GM21786 (cell line): ENCODE measurements at regions not wholly inside any gene's neighbourhood (a gene's known extent, or its start where the extent isn't known, plus 50 kb on each side); places are given as distances from the start of the nearest gene placed in this dataset.
"Not testable (repeated sequence)": the region's sequence is repeated elsewhere in the genome, so short reads cannot be mapped to it uniquely, and the experiment has no call there.

Experiments
- ATAC-seq: cut with Tn5 transposase; IDR thresholded peaks from one replicate; pipeline ENCODE4 v1.9.1; 2021; ENCODE audit not compliant: unreplicated experiment

DNA sequence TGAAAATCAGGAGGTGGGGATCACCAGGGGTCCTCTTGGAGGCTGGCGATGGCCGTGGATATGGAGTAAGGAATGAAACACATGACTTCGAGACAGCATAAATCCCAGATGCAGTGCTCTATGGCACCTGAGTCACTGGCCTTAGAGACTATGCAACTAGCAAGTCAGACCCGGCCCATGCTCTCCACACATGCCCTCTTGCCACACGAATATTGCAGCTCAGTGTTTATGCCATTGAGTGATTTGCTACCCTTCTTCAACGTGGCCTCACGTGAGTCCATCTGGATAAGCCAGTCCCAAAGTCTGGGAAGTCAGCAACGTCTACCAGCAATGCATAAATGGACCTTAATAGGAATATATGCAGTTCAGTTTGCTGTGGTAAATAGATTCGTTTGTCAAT lies 466.3 kb downstream of the CD83 start:
- ATAC-seq = no peak

- ATAC-seq = no peak
These were observed 466.9 kb downstream of the CD83 start for GRCh38 chr6:14584450-14584849.

DNA sequence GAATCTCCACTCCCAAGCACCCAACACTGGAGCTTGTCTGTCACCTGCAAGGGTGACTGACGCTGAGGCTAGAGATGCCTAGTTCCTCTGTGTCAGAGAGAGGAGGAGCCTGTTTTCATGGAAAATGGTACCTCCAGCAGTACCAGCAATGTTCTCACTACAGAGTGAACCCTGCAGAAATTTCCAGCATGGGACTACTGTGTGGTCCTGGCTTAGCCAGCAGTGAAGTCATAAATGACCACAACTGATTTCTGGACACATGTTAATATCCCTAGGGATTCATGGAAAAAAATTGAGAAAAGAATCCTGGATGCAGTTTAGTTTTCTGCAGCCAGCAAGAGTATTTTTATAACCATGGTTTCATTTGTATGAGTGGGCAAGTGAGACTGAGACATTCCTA lies 468.1 kb downstream of the CD83 start:
- ATAC-seq = no peak

DNA sequence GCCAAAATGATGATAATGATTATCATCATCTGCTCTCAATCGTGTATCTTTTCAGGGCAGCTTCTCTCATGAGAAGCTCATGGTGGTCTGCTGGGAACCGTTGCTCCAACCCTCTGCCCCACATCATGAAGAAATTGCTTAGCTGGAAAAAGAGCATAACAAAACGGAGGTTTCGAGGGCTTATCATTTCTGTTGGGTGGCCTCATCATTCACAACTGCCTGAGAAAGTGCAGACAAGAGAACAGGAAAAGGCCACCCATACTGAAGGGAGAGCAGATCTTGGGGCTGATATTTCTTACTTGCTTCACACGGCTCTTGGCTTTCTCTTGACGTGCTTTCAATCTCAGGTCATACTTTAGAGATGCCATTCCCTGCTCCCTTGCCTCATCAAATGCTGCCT lies 471.6 kb downstream of the CD83 start:
- ATAC-seq = no peak

GRCh38 chr6:14590586-14590985 lies 473.0 kb downstream of the CD83 start:
- ATAC-seq = no peak

DNA sequence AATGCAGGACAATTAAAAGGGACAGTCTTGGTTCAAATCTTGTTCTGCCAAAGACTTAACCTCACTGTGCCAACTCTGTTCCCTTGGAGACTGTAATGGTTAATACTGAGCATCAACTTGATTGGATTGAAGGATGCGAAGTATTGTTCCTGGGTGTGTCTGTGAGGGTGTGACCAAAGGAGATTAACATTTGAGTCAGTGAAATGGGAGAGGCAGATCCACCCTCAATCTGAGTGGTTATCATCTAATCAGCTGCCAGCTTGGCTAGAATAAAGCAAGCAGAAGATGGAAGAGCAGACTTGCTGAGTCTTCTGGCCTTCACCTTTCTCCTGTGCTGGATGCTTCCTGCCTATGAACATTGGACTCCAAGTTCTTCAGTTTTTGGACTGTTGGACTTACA lies 474.4 kb downstream of the CD83 start:
- ATAC-seq = no peak

DNA sequence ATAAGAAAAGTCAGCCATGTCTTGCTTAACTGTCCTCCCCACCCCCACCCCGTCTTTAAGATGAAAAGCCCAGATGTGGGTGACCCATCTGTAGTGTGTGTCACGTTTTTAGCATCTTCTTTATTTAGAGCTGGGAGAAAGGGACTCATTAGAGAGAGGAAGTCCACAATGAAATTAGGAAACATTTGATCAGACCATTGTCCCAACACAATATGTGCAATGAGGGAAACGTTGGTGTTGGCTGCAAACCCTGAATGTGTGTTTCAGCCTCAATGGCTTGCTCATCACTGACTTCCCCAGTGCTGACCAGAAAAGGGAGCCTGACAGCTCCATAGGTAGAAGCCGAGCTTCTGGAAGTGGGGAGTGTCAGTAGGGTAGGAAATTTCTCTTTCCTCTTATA lies 475.7 kb downstream of the CD83 start:
- ATAC-seq = no peak

DNA sequence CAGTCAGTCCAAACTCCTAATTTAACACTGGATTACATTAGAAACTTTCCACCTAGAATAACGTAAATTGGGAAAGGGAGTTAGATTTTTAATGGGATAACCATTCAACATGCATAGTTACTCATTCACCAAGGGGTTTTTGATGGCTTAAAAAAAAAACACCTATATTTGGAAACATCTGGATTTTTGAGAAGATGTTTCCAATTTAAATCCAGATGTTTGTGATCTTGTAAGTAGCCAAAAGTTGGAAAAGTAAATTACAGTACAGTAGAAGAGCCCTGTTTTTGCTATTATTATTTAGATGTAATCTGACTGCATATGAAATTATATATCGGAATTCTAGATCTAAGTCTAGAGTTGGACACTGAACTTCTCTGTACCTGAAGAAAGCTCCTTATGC lies 478.2 kb downstream of the CD83 start:
- ATAC-seq = no peak

- no peak for ATAC-seq
These were observed 478.8 kb downstream of the CD83 start for GRCh38 chr6:14596410-14596809.

DNA sequence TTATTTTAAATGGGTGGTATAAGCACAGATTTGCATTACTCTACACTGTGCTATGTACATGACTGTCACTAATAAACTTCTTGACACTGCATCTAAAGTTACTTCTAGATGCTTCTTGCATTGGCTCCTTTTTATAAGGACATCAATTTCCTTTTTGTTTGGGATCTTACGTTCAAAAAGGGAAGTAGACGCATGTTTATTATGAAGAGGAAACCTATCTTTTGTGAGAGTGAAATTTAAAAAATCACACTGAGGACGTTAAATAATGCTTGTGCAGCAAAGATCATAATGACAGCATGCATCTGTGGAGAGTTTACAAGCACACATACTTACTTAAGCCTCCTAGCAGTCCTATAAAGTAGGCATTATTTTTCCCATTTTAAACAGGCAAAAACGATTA lies 479.5 kb downstream of the CD83 start:
- ATAC-seq = no peak

GRCh38 chr6:14598017-14598864 lies 480.7 kb downstream of the CD83 start:
- no peak for ATAC-seq

GRCh38 chr6:14600306-14600705 lies 482.7 kb downstream of the CD83 start:
- not testable (repeated sequence) for ATAC-seq

DNA sequence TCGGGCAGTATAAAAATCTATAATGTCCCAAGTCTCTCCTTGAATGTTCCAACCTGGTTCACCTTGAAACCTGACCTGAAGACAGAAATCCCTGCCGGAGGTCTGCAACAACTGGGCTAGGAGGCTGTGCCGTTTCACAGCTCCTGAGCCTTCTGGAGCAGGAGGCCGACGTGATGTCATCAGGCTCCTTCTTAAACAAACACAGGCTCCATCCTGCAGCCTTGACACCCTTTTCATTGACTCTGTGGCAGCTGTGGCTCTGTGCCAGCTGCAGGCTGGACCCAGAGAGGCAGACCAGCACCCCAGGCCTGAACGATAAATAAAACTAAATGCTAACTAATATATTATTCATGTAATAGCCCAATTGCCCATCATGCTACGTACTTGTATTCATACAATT lies 483.9 kb downstream of the CD83 start:
- no peak for ATAC-seq

DNA sequence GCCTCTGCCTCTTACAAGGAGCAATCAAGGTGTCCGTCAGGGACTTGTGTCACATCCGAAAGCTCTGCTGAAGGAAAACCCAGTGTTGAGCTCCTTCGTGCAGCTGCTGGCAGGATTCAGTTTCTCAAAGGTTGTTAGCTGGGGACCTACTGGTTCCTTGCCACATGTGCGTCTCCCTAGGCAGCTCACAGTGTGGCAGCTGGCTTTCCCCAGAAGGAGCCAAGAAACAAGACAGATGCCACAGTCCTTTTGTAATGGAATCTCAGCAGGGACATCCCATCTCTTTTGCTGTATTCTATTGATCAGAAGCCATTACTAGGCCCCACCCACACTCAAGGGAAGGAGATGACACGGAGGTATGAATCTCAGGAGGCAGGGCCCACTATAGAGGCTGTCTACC lies 488.8 kb downstream of the CD83 start:
- no peak for ATAC-seq

GRCh38 chr6:14610141-14610540 lies 492.6 kb downstream of the CD83 start:
- ATAC-seq = no peak

DNA sequence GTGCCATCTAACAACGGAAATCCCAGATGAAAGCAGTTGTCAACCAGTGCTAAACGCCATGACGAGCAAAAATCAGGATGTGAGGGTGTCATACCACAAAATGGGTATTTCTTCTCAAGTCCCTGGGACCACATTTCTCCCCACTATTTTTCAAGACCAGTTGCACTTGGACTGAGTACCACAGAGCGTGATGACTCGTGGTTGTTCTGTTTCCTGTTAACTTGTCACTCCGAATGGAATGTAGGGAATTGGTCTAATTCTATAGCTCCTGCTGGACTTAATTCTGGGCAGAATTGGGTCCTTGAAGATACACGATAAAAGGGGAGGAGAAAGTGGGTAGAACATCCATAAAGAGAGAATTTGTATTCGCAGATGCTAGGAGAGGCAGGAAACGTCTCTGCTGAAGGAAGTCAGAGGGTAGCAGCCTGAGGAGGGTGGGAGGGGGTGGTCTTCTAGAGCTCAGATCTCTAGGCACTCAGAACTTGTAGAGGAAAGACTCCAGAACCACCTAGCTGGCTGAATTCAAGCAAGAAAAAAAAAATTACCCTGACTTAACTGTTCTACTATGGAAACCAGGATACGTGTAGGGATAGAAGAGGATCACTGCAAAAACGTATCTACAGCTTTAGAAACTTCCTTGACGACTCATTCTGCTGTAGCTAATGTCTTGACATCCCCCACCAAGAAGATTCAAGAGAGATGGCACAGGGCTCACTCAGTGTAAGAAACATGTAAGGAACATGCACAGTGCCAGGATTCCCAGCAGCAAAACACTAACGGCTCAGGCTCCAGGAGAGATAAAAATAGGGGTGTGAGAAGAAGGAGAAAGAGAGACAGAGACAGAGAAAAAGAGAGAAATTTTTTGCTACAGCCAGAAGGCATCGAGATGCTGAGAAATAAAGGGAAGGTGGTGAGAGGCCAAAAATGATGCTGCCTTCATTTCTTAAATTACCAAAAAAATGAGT lies 494.7 kb downstream of the CD83 start:
- ATAC-seq = no peak

- ATAC-seq = no peak
These were observed 497.1 kb downstream of the CD83 start for GRCh38 chr6:14614631-14615030.

DNA sequence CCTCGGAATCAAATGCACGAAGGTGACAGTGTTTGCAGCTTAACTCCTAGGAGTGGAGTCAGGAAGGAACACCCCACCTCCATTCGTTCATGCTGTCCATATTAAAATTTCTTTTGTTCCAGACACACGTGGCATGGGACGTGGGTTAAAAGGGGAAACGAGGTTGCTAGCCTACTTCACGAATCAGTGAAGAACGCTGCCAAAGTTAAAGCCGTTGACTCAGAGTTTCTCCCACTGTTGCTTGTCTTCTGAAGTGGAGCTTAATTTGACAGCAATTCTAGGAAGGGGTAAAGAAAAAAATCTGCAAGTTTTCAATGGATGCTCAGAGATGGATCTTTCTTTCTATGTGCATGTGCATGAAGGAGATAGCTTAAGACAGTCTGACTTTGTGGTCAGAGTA lies 499.1 kb downstream of the CD83 start:
- ATAC-seq = no peak

GRCh38 chr6:14618759-14619418 lies 501.3 kb downstream of the CD83 start:
- ATAC-seq = no peak

GRCh38 chr6:14619419-14619781 lies 501.8 kb downstream of the CD83 start:
- no peak for ATAC-seq

DNA sequence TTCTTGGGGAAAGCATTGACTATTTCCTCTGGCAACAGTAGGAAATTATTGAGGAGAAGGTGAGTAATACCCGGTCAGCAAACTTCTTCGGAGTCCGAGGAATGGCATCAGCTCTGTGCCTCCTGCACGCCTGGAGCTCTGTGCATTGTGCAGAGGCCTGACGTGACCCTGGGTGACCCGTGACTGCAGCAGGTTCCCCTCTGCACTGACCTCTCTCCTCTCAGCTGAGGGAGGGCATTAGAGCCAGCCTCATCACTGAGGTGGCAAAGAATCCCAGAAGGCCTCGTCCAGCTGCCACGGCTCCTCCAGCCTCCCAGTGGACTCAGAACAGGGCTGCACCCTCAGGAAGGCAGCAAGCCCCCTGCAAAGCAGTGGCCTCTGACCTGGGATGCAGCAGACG lies 502.9 kb downstream of the CD83 start:
- no peak for ATAC-seq

- ATAC-seq = no peak
These were observed 503.9 kb downstream of the CD83 start for GRCh38 chr6:14621518-14621917.
